ENCODE measurements at regions not wholly inside any gene's neighbourhood (a gene's known extent, or its start where the extent isn't known, plus 50 kb on each side); places are given as distances from the start of the nearest gene placed in this dataset.

- ATAC-seq (no peak), DNase-seq (ENCODE audit: low spot score) (no peak)
These were observed 534.3 kb downstream of the ETS1 start for GRCh38 chr11:128052912-128053641.

GRCh38 chr11:128048121-128048520, 539.2 kb downstream of the ETS1 start:
- no peak for ATAC-seq
- no peak for DNase-seq (ENCODE audit: low spot score)

GRCh38 chr11:128047026-128047425, 540.3 kb downstream of the ETS1 start:
- ATAC-seq (no peak), DNase-seq (ENCODE audit: low spot score) (no peak)

GRCh38 chr11:128046213-128046612, 541.1 kb downstream of the ETS1 start:
- DNase-seq (ENCODE audit: low spot score) = no peak
- ATAC-seq = no peak

- ATAC-seq (no peak), DNase-seq (ENCODE audit: low spot score) (no peak)
These were observed 542.1 kb downstream of the ETS1 start for GRCh38 chr11:128045094-128045725.

- ATAC-seq (peak; percentile 70), DNase-seq (ENCODE audit: low spot score) (no peak)
These were observed 545.0 kb downstream of the ETS1 start for GRCh38 chr11:128042290-128042751.

- DNase-seq (ENCODE audit: low spot score) (no peak), ATAC-seq (peak; percentile 41)
These were observed 546.8 kb downstream of the ETS1 start for GRCh38 chr11:128040603-128041002.

- DNase-seq (ENCODE audit: low spot score) = no peak
- peak; percentile 47 for ATAC-seq
These were observed 548.0 kb downstream of the ETS1 start for GRCh38 chr11:128039140-128040021.

GRCh38 chr11:128036556-128037093, 550.7 kb downstream of the ETS1 start:
- no peak for DNase-seq (ENCODE audit: low spot score)
- ATAC-seq = no peak

GRCh38 chr11:128036006-128036405, 551.4 kb downstream of the ETS1 start:
- ATAC-seq = no peak
- DNase-seq (ENCODE audit: low spot score) = no peak

GRCh38 chr11:128031538-128032134, 555.7 kb downstream of the ETS1 start:
- DNase-seq (ENCODE audit: low spot score) (peak; percentile 56), ATAC-seq (peak; percentile 72)

GRCh38 chr11:128029219-128029722, 558.1 kb downstream of the ETS1 start:
- peak; percentile 72 for ATAC-seq
- DNase-seq (ENCODE audit: low spot score) = peak; percentile 89

- peak; percentile 51 for ATAC-seq
- DNase-seq (ENCODE audit: low spot score) = peak; percentile 56
These were observed 560.8 kb downstream of the ETS1 start for GRCh38 chr11:128026596-128026995.

- no peak for DNase-seq (ENCODE audit: low spot score)
- no peak for ATAC-seq
These were observed 564.6 kb downstream of the ETS1 start for GRCh38 chr11:128022761-128023160.

GRCh38 chr11:128022007-128022368, 565.4 kb downstream of the ETS1 start:
- DNase-seq (ENCODE audit: low spot score) = no peak
- no peak for ATAC-seq

GRCh38 chr11:128021349-128022006, 565.9 kb downstream of the ETS1 start:
- DNase-seq (ENCODE audit: low spot score) = peak; percentile 90
- ATAC-seq = peak; percentile 98

GRCh38 chr11:128018692-128019091, 568.7 kb downstream of the ETS1 start:
- ATAC-seq (no peak), DNase-seq (ENCODE audit: low spot score) (no peak)

GRCh38 chr11:128005562-128005961, 581.8 kb downstream of the ETS1 start:
- no peak for ATAC-seq
- DNase-seq (ENCODE audit: low spot score) = no peak

GRCh38 chr11:127998421-127998820, 588.9 kb downstream of the ETS1 start:
- no peak for ATAC-seq
- no peak for DNase-seq (ENCODE audit: low spot score)

GRCh38 chr11:127997594-127997993, 589.8 kb downstream of the ETS1 start:
- no peak for DNase-seq (ENCODE audit: low spot score)
- ATAC-seq = no peak
